ENCODE measurements at regions not wholly inside any gene's neighbourhood (a gene's known extent, or its start where the extent isn't known, plus 50 kb on each side); places are given as distances from the start of the nearest gene placed in this dataset.

DNA sequence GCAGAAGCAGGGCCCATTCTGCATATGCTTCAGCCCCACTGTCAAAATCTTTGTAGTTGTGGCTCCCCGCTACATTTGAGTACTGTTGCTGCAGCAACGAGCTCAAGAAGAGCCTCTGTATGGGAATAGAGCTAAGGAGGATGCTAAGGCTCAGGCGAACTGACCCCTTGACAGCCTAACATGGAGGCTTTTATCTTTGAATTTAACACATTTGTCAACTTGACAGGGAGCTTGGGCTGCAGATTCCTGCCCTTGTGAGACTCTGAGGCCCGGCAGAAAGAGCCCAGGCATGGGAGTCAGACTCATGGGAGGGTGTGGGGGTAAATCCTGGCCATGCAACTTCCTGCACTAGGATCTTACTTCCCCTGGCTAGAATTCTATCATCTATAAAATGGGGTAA lies 278.7 kb upstream of the CITED2 start:
- DNase-seq = no peak

DNA sequence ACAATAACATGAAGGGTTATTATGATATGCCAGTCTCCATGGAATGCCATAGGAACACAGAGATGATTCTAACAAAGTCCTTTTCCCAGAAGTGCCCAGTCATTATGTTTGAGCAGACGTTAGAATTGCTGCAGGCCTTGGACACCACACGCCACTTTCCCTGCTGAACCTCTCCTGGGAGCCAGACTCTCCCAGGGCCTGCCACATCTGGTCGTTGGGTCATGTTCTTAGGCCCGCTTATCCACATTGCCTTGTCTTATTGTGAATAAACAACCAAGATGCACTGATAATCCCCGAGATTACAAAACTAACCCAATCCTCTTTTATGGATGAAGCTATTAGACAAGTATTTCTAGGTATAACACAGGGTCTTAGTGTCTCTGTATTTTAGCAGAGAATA lies 276.5 kb upstream of the CITED2 start:
- DNase-seq = no peak

DNA sequence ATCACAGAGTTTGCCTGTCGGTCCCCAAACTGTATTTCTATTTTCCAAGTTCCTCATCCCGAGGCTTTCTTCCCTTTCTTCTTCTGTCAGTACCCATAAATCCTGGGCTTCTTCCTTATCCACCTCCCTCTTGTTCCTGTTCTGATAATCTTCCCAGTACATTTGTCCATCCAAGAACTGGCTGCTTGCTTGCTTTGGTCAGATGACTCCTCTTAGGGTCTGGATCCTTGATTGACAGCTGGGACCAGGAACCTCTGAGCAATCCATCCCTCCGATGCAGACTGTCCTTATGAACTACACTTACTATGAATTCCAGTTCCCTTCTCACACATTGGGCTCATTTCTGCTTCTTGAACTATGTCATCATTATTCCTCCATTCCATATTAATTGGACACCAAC lies 275.3 kb upstream of the CITED2 start:
- no peak for DNase-seq

DNA sequence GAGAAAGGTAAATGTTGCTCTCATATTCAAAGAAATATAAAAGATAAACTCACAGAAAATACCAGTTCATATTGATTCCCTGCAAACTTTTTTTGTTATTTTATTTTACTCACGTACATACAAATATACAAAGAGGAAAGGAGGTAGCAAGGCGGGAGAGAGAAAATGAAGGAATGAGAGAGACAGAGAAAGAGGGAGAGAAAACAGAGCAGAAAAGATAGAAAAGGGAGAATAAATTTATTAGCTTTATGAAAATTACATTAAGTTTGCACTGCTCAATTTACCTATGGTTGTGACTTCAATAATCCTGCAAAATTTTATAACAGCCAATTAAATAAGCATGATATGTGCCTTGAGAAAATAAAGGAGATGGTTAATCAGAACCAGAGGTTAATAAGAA lies 274.7 kb upstream of the CITED2 start:
- DNase-seq = no peak

DNA sequence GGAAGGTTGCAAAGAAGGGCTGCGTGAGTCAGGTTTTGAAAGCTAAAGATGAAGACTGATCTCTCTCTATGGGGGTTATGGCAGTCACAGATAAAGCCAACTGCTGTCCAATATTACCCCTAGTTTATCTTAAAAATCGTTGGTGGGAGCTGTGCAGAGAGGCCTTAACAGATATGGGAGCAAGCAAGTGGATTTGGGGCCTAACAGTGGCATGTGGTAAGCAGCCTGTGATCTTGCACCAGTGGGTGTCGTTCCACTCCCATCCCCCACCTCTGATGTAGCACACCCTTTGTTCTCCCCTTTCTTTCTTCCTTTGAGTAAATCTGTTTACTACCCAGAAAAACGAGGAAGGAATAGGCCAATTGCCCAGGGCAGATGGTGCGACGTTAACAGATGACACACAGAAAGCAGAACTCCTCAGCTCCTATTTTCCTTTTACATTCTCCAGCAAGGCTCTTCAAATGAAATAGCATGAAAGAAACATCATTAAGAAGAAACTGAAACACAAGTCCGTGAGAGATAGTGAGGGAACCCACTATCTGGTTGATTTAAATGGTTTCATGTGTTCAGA lies 274.1 kb upstream of the CITED2 start:
- no peak for DNase-seq

DNA sequence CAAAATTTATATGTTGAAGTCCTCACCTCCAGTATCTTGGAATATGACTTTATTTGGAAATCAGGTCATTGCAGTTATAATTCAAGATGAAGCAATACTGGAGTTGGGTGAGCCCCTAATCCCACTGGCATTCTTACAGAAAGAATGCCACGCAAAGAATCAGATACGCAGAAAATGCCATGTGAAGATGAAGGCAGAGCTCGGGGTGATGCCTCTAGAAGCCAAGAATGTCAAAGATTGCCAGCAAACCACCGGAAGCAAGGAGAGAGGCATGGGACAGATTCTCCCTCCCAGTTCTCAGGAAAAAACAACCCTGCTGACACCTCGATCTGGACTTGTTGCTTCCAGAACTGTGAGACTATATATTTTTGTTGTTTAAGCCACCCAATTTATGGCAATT lies 273.4 kb upstream of the CITED2 start:
- DNase-seq = no peak

DNA sequence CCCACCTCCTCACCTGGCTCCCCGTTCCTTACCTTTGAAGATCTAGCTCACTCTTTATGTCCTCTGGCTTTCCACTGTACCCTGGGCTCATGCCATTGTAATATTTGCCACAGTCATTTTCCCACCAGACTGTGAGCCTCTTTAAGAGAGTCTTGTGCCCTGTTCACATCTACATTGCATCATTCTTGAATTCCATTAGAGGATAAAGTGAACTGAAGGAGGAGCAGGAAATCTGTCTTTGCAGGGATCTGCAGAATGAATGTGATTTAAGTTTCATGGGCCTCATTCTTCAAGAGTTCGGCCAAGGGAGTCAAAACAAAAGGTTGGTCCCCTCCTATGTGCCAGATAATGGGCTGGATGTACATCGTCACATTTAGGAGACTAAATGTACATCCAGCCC lies 272.6 kb upstream of the CITED2 start:
- DNase-seq = no peak

DNA sequence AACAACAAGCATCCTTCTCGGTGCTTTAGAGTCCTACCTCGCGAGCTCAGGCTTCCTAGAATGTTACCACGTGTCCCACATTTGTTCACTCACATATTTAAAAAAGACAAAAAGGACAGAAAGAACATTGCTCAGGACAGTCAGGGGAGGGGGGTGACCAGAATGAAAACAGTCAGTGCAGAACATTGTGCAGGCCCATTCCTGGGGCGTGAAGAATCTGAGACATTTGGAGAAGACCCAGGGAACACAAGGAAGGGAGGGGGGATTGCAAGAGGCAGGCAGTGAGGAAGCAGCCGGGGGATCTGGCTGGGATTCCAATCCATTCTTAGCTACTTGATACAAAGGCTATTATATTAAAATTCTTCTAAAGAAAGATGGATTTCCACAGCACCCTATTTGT lies 270.4 kb upstream of the CITED2 start:
- DNase-seq = no peak

DNA sequence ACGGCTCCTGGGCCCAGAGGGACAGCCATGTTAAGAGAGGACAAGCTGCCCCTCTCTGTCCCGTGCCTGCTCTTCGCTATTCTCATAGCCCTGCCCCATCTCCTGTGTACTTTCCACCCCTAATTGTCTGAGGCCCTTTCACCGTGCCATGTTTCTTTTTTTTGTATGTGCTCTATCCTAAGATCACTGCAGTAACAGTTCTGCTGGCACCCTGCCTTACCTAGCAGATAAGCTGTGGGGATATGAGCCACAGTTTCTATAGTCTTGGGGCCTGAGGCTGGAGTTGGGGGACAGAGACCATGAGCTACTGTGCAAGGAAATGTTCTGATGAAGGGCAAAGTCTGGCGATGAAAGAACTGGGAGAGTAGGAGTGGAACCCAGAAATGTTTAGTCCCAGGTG lies 269.5 kb upstream of the CITED2 start:
- no peak for DNase-seq

DNA sequence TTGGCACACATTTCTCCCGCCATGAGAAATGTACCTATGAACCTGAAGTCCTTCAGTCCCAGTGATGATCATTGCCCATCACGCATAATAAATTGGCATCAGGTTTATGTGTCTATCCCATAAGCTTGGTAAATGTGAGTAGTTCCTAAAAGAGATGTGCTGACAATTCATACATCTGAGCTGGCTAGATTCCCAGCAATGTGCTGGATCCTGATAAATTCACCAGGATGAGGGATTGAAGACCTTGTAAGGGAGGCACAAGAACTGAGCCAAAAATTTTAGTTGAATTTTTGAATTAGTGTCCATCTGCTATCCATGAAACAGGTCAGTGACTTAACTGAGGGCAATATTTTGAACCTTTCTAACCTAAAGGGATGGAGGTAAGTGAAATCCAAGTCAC lies 267.9 kb upstream of the CITED2 start:
- DNase-seq = no peak

DNA sequence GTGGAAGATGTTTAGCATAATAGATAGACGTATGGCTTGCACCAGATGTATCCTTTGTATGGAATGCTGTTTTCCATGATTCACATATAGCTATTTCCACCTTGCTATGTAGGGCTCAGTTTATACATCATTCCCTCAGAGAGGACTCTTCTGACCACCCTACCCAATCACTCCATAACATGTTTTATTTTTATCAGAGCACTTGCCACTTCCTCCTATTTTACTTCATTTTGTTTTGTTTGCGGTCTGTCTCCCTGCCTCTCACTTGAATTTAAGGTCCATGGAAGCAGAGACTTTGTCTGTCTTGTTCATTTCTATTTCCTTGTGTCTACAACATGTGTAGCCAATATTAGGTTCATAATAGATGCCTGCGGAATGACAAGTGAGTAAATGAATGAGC lies 266.9 kb upstream of the CITED2 start:
- DNase-seq = no peak

DNA sequence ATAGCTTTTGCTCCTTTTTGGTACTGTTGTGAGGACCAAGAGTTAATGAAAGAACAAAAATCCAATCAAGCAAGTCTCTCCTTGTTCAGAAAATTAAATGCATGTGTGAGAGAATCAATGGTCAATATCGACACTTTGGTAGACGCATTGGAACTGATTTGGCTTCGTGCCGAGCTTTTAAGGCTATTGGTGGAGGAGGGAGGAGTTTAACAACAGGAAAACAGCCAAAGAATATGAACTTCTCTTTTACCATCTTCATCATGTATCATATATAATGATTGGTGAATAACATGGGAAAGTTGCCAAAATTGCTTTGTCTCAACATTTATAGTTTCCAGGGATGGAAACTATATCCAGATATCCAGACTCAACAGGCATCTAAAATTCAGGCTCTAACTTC lies 266.5 kb upstream of the CITED2 start:
- DNase-seq = no peak

DNA sequence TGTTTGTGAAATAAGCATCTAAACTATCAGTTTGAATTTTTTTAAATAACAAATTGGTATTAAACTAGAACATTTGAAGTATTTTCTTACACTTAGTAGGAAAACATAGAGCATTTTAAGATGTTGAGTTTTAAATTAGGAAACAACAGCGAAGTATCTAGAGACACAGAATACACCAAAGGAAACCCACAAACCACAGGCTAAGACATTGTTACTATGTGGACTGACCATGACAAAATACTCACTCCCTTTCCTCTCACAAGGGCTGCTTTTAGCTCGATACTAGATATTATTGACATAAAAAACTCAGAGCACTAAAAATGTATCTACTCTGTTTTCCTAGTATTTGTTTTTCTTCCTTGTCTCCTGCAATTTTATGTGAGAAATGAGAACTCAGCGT lies 266.0 kb upstream of the CITED2 start:
- no peak for DNase-seq

DNA sequence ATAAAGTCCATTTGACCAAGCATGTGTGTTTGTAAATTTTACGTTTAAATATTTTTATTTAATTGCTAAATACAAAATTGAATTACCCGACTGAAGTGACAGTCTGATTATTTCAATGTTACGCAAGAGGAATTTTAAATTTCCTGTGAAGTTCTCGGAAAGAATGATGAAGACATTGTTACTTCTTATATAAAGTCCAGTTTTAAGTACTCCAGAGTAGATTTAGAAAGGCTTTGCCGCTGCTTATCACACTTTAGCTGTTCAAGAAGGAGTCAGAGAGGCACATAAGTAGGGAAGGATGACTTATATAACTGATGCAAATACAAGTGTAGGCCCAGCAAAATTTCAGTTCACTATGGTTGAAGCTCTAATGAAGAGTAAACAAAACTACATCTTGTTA lies 265.1 kb upstream of the CITED2 start:
- DNase-seq = no peak

DNA sequence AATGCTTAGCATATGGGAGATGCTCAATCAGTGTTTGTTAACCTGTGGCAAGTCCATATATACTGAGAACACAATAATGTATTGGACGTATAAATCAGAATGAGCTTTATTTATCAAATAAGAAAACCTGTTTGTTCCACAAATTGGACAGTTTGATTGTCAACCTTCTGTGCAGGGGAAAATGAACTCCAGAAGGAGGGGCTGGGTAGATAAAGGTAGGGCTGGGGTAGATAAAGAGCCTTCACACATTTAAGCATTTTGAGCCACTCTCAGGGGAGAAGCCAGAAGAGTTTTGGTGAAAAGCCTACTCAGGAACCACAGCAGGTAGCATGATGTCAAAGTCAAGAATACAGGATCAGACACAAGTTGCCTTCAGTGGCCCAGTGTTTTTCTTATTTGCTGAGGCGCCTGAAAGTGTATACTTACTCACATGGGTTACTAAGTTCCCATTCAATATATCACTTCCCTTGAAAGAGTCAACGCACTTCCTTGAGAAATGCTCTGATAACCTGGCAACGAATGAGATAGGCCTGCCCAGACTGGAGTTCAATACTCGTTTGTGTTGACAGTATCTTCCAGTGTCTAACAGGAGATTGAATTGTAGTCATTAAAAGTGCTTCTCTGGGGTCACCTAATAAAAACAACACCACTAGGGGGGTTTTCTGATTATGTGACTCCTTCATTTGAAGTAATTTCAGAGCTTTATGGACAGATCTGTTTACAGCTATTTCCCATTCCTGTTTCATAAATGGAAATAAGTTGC lies 263.9 kb upstream of the CITED2 start:
- no peak for DNase-seq

DNA sequence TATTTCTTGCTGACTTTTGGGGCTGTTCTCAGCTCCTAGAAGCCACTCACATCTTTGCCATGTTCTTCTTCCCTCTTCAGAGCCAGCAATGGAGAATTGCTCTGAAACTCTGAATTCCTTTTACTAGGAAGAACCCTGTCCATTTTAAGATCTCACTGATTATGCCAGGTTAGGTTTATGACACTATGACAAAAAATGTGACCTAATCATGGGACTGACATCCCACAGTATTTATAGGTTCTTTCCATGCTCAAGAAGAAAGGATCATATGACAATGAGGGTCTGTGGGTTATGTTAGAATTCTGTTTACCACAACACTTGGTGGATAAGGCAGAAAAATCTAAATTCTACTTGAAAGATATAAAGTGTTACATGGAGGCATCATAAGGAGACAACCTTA lies 263.3 kb upstream of the CITED2 start:
- DNase-seq = no peak

DNA sequence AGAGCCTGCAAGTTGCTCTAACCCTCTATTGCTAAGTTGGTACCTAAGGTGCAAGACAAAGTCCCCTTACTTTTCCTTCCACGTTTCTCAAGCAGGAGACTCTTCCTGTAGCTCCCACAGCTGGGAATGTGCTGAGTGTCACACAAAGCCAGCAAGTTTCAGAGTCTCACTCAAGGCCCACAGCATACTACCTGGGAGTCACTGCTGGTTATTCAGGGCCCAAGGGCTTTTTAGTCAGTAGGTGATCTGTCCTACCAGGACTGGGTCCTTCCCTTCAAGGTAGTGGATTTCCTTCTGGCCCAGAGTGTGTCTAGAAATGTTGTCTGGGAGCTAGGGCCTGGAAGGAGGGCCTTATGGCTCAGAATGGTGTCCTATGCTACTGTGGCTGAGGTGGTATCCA lies 261.9 kb upstream of the CITED2 start:
- no peak for DNase-seq

DNA sequence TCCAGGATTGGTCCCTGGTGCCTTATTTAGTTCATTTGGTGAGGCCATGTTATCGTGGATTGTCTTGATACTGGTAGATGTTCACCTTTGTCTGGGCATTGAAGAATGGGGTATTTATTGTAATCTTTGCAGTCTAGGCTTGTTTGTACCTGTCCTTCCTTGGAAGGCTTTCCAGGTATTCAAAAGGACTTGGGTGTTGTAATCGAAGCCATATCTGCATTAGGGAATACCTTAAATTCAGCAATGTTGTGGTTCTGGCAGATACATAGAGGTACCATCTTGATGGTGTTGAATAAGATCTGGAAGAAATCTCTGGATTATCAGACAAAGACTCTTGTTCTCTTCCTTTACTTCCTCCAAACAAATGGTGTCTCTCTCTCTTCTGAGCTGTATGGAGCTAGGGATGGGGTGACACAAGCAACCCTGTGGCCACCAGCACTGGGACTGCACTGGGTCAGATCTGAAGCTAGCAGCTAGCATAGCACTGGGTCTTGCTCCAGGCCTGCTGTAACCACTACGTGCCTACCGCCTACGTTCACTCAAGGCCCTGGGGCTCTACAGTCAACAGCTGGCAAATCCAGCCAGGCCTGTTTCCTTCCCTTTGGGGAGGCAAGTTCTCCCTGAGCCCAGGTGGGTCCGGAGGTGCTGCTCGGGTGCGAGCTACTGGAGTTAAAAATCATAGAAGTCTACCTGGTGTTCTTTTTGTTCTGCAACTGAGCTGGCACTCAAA lies 261.1 kb upstream of the CITED2 start:
- DNase-seq = no peak

DNA sequence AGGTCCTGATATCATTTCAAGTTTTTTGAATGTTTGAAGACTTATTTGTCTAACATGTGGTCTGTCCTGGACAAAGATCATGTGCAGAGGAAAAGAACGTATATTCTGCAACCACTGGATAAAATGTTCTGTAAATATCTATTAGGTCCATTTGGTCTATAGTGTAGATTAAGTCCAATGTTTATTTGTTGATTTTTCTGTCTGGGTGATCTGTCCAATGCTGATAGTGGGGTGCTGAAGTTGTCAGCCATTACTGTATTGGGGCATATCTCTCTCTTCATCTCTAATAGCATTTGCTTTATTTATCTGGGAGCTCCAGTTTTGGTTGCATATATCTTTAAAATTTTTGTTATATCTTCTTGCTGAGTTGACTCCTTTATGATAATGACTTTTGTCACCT lies 258.4 kb upstream of the CITED2 start:
- no peak for DNase-seq

DNA sequence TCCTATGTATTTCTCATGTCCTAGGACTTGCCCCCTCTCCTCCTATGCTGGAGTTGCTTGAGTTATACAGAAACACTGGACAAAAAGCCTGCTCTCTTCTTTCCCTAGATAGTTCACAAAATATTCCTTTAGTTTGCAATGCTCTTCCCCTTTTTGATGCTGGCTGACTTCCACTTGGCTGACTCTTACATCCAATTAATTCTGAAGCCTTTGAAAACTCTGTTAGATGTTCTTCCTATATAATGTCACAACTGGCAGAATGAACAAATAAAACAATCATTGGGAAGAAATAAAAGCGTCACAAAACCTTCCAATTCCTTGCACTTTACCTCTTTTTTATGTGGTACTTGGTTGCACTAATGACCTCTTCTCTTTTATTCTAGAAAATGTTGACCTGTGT lies 253.8 kb upstream of the CITED2 start:
- DNase-seq = no peak

DNA sequence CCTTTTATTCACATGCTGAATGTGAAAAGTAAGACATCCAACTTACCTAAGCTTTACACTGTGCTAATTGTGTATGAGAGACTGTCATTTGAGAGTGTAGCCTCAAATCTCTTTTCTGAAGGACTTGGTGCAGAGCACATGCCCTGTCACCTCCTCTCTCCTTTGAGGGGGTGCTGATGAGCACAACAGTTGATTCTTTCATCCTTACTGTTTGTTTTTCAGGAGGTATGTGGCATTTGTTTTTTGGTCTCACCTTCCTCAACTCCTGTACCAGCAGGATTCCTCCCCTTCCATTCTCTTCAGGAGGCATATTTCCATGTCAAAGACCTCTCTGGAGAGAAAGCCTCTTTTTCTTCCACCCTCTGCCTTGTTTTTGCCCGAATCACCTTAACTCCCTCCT lies 252.6 kb upstream of the CITED2 start:
- DNase-seq = no peak

DNA sequence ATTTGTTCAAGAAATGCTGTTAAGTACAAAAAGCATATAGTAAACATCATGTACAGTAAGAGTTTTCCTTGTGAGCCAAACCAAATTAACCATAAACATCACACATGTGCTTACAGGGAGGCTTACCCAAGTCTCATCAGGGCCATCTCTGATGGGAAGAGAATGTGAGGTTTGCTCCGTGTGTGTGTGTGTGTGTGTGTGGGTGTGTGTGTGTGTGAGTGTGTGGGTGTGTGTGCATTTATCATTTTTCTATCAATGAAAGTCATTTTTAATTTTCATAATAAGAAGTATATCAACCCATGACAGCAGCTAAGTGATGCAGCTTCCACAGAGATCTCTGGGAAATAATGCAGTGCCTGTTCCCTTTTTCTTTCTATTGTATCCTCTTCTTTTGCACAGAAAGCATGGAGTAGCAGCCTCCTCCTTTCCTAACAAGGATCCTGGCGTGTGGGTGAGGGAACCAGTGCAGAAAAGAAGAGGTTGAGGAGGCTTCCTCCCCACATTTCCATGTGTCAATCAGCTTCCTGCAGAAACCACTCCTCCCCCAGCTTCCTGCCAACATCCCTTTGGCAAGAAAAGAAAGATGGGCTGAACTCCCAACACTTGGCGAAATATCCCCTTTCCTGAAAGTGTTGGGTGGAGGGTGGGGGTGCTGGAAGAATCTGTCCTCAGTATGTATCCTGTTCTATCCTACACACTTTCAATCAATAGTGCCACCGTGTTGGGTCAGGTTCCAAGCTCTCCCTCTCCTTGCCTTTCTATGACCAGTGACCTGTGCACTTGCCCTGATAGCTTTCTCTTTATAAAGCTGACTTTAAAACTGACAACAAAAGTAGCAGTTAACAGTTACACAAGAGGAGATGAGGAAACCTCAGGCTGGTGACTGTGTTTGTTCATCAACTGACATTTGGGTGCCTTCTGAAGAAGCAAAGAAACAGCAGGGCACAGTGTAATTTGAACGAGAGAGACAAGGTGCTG lies 251.8 kb upstream of the CITED2 start:
- no peak for DNase-seq
